ENCODE measurements at regions not wholly inside any gene's neighbourhood (a gene's known extent, or its start where the extent isn't known, plus 50 kb on each side); places are given as distances from the start of the nearest gene placed in this dataset.
"Not testable (repeated sequence)": the region's sequence is repeated elsewhere in the genome, so short reads cannot be mapped to it uniquely, and the experiment has no call there.

DNA sequence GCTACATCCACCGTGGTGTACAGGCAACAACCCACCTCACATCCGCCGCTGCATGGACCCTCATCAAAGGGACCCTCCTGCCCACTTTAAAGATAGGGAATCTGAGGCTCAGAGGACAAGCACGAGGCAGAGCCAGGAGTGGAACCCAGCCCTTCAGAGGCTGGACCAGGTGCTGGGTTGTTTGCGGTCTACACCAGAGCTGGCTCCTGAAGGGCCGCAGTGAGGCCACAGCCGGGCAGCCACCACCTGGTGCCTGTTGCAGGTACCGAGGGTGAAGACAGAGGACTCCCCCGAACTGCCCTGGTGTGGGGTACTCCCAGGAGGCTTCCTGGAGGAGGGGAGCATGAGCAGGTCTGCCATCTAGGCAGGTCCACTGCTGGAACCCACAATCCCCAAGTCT, 78.8 kb downstream of the DHCR7 start:
- ATAC-seq (no peak), DNase-seq (no peak)
- H3K4me1 ChIP-seq = no peaks in the 10 kb centered on the region
- no peaks in the 10 kb centered on the region for H3K27me3 ChIP-seq
- H3K36me3 ChIP-seq (replicated peaks in 1 of 2; ENCODE audit: insufficient read depth in 1 of 2, low read depth in 2 of 2) = no peaks in the 10 kb centered on the region
- intact Hi-C loops (cut with DNase I) = no loop called here
- no peak for TF ChIP-seq POLR2A (IDR thresholded peaks at IDR 0.05)
- TF ChIP-seq, protein P1, sequence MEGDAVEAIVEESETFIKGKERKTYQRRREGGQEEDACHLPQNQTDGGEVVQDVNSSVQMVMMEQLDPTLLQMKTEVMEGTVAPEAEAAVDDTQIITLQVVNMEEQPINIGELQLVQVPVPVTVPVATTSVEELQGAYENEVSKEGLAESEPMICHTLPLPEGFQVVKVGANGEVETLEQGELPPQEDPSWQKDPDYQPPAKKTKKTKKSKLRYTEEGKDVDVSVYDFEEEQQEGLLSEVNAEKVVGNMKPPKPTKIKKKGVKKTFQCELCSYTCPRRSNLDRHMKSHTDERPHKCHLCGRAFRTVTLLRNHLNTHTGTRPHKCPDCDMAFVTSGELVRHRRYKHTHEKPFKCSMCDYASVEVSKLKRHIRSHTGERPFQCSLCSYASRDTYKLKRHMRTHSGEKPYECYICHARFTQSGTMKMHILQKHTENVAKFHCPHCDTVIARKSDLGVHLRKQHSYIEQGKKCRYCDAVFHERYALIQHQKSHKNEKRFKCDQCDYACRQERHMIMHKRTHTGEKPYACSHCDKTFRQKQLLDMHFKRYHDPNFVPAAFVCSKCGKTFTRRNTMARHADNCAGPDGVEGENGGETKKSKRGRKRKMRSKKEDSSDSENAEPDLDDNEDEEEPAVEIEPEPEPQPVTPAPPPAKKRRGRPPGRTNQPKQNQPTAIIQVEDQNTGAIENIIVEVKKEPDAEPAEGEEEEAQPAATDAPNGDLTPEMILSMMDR (IDR thresholded peaks at IDR 0.05) = no peak
- H3K27ac ChIP-seq = no peak overlapping the region
- H3K9me3 ChIP-seq = no peaks in the 10 kb centered on the region
- 88% methylated on average over 9 of the region's 9 CpGs; no CpG with 5 or more reads in 1 of the 2 donors for WGBS, 2 donors
- no peak overlapping the region for H3K4me3 ChIP-seq

DNA sequence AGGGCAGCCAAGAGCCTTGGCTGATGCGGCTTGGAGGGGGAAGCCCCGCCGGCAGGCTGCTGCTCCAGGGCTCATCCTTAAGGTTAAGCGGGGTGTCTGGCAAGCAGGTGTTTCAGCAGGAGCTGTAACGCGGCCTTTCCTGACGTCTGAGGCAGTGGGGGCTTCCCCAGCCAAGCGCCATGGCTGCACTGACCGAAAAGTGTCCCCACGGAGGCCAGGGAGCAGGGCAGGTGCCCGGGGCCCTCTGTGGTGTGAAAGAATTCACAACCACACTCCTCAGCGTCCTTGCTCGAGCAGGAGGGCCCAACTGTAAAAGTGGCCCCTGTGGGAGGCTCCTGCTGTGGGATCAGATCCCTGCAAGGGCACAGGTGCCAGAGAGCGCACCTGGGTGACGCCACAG, 79.2 kb downstream of the DHCR7 start:
- Histone ChIP-seq H3K4me1 (no peaks in the 10 kb centered on the region), H3K27ac (no peak overlapping the region), H3K36me3 (replicated peaks in 1 of 2; ENCODE audit: insufficient read depth in 1 of 2, low read depth in 2 of 2) (no peaks in the 10 kb centered on the region), H3K9me3 (no peaks in the 10 kb centered on the region), H3K27me3 (no peaks in the 10 kb centered on the region), H3K4me3 (no peak overlapping the region)
- WGBS, 2 donors = 62% methylated on average over 12 of the region's 15 CpGs; no CpG with 5 or more reads in 1 of the 2 donors
- TF ChIP-seq, protein P1 (IDR thresholded peaks at IDR 0.05) = no peak
- no peak for TF ChIP-seq POLR2A (IDR thresholded peaks at IDR 0.05)
- no peak for DNase-seq
- ATAC-seq = no peak
- intact Hi-C loops (cut with DNase I) = no loop called here

DNA sequence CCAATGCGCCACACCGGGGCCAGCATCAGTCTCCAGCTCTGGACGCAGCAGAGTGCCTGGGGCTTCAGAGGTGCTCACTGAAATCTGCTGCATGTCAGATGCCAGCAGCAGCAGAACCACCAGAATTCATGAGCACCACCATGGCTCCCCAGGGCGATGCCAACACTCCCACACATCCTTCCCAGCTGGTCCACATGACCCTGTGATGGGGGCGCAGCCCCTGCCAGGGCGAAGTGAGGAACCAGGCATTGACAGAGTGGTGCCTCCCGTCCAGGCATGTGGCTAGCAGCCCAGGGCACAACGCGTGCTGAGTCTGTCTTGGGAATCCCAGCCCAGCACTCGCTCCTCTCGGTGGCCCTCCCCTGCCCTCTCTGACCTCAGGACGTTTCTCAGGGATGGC, 80.4 kb downstream of the DHCR7 start:
- Histone ChIP-seq H3K4me3 (no peak overlapping the region), H3K9me3 (no peaks in the 10 kb centered on the region), H3K4me1 (no peaks in the 10 kb centered on the region), H3K27ac (no peak overlapping the region), H3K36me3 (replicated peaks in 1 of 2; ENCODE audit: insufficient read depth in 1 of 2, low read depth in 2 of 2) (no peaks in the 10 kb centered on the region), H3K27me3 (no peaks in the 10 kb centered on the region)
- WGBS, 2 donors = 69% methylated on average over 12 of the region's 12 CpGs; no CpG with 5 or more reads in 1 of the 2 donors
- intact Hi-C loops (cut with DNase I) = no loop called here
- TF ChIP-seq POLR2A (IDR thresholded peaks at IDR 0.05) = no peak
- ATAC-seq (no peak), DNase-seq (no peak)

DNA sequence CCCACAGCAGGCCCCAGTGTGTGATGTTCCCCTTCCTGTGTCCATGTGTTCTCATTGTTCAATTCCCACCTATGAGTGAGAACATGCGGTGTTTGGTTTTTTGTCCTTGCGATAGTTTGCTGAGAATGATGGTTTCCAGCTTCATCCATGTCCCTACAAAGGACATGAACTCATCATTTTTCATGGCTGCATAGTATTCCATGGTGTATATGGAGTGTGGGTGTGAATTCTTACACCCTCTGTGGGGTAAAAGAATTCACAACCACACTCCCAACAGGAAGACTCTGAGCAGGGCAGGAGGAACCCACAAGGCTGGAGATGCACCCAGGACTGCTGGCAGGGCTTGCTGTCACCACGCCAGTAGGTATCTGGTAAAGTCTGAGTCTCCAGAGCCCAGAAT, 80.9 kb downstream of the DHCR7 start:
- 100% methylated on average over 1 to 2 of the region's 3 CpGs for WGBS, 2 donors
- H3K4me1 ChIP-seq; intact Hi-C loops (cut with DNase I); H3K36me3 ChIP-seq (replicated peaks in 1 of 2; ENCODE audit: insufficient read depth in 1 of 2, low read depth in 2 of 2); H3K9me3 ChIP-seq; H3K27me3 ChIP-seq; DNase-seq; ATAC-seq; H3K27ac ChIP-seq; H3K4me3 ChIP-seq: not testable (repeated sequence)

DNA sequence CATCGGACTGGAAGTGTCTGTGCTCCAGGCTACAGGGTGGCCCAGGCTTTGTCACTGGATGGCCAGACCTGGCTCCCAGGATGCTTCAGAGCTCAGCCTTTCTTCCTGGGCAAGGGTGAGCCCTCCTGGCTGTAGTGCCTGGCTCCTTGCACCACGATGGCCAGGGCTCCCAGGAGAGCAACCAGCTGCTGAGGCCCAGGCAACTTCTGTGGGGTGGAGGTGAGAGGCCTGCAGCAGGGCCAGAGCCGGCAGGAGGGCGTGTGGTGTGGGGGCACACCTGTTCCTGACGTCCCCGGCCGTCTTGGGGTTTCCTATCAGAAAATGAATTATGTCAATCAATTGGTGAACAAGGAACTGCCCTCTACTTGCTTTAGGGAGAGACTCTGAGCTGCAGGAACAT, 82.1 kb downstream of the DHCR7 start:
- H3K4me3 ChIP-seq = no peak overlapping the region
- DNase-seq = no peak
- H3K36me3 ChIP-seq (replicated peaks in 1 of 2; ENCODE audit: insufficient read depth in 1 of 2, low read depth in 2 of 2) = no peaks in the 10 kb centered on the region
- no peaks in the 10 kb centered on the region for H3K27me3 ChIP-seq
- 40 to 70% methylated on average over 6 to 7 of the region's 7 CpGs for WGBS, 2 donors
- TF ChIP-seq, protein P1 (IDR thresholded peaks at IDR 0.05) = no peak
- TF ChIP-seq POLR2A (IDR thresholded peaks at IDR 0.05) = no peak
- H3K9me3 ChIP-seq = no peaks in the 10 kb centered on the region
- no peaks in the 10 kb centered on the region for H3K4me1 ChIP-seq
- intact Hi-C loops (cut with DNase I) = no loop called here
- no peak for ATAC-seq
- H3K27ac ChIP-seq = no peak overlapping the region

DNA sequence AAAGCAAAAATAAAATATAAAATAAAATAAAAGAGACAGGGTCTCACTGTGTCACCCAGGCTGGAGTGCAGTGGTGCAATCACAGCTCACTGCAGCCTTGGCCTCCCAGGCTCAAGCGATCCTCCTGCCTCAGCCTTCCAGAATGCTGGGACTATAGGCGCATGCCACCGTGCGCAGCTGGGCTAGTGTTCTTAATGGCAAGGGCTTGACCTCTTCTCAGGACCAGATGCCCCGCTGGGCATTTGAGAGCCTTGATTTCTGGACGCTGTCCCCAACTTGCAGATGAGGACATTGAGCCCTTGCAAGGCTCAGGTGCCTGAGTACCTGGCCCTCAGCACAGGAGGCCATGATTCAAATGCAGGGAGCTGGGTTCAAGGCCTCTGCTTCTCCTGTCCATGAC, 82.6 kb downstream of the DHCR7 start:
- intact Hi-C loops (cut with DNase I) = no loop called here
- WGBS, 2 donors = 86 to 87% methylated on average over 6 of the region's 6 CpGs
- H3K9me3 ChIP-seq = no peaks in the 10 kb centered on the region
- H3K4me1 ChIP-seq = no peaks in the 10 kb centered on the region
- no peak for TF ChIP-seq POLR2A (IDR thresholded peaks at IDR 0.05)
- TF ChIP-seq, protein P1 (IDR thresholded peaks at IDR 0.05) = no peak
- no peaks in the 10 kb centered on the region for H3K27me3 ChIP-seq
- DNase-seq = no peak
- no peaks in the 10 kb centered on the region for H3K36me3 ChIP-seq (replicated peaks in 1 of 2; ENCODE audit: insufficient read depth in 1 of 2, low read depth in 2 of 2)
- H3K4me3 ChIP-seq = no peak overlapping the region
- no peak for ATAC-seq
- H3K27ac ChIP-seq = no peak overlapping the region
